Left lung (tissue), 4 donors: ENCODE measurements at regions not wholly inside any gene's neighbourhood (a gene's known extent, or its start where the extent isn't known, plus 50 kb on each side); places are given as distances from the start of the nearest gene placed in this dataset.

Experiments used
- ATAC-seq: fragments of 200-7000 bp; cut with Tn5 transposase; one replicate; pipeline ENCODE4 v1.9.1; 2020; ENCODE audit warnings: moderate library complexity
- DNase-seq, 4 donors: peaks; one replicate each; pipeline ENCODE4 v3.0.0-alpha.2; 2013 to 2020
- H3K27ac ChIP-seq, 2 donors: fragments of 200-600 bp; sonication (generic) in 1 of 2; one replicate each; pipeline versions ENCODE4 v1.5.0 to v1.8.0; 2020 to 2021
- H3K27me3 ChIP-seq, 2 donors: fragments of 200-600 bp; sonication (generic) in 1 of 2; one replicate each; pipeline versions ENCODE4 v1.5.0 to v1.8.0; 2020 to 2021
- H3K36me3 ChIP-seq, 2 donors: fragments of 200-600 bp; sonication (generic) in 1 of 2; one replicate each; pipeline versions ENCODE4 v1.5.0 to v1.8.0; 2020 to 2021
- H3K4me1 ChIP-seq, 2 donors: fragments of 200-600 bp; one replicate each; pipeline ENCODE4 v1.8.0; 2021
- H3K4me3 ChIP-seq, 2 donors: fragments of 200-600 bp; sonication (generic) in 1 of 2; one replicate each; pipeline versions ENCODE4 v1.5.0 to v1.8.0; 2020 to 2021; ENCODE audit warnings: mild to moderate bottlenecking in 1 of 2
- H3K9me3 ChIP-seq, 2 donors: fragments of 200-600 bp; sonication (generic) in 1 of 2; one replicate each; pipeline versions ENCODE4 v1.5.0 to v1.8.0; 2020 to 2021
- intact Hi-C, 2 donors: fragments of 100-400 bp; cut with DNase I; formaldehyde crosslinking; loops; one replicate each; pipeline versions ENCODE4 v1.11.2 to v1.14.2; 2022
- TF ChIP-seq, protein P1 (sequence below), 2 donors: fragments of 200-600 bp; sonication (generic) in 1 of 2; IDR thresholded peaks; one replicate each; pipeline versions ENCODE4 v1.5.0 to v1.8.0; 2021; ENCODE audit warnings: antibody characterized with exemption in 2 of 2
- donor health status: DM: no; HTN: yes; CAD: no.
- donor health status: DM: no; HTN: no; CAD: no.

- no peak for DNase-seq
- no peak for ATAC-seq
- no peaks in the 10 kb centered on the region for H3K36me3 ChIP-seq
- intact Hi-C loops, result no loop called here
- TF ChIP-seq, protein P1, sequence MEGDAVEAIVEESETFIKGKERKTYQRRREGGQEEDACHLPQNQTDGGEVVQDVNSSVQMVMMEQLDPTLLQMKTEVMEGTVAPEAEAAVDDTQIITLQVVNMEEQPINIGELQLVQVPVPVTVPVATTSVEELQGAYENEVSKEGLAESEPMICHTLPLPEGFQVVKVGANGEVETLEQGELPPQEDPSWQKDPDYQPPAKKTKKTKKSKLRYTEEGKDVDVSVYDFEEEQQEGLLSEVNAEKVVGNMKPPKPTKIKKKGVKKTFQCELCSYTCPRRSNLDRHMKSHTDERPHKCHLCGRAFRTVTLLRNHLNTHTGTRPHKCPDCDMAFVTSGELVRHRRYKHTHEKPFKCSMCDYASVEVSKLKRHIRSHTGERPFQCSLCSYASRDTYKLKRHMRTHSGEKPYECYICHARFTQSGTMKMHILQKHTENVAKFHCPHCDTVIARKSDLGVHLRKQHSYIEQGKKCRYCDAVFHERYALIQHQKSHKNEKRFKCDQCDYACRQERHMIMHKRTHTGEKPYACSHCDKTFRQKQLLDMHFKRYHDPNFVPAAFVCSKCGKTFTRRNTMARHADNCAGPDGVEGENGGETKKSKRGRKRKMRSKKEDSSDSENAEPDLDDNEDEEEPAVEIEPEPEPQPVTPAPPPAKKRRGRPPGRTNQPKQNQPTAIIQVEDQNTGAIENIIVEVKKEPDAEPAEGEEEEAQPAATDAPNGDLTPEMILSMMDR (IDR thresholded peaks at IDR 0.05), result no peak
- H3K4me3 ChIP-seq, result no peak overlapping the region
- no peak overlapping the region for H3K27ac ChIP-seq
- H3K27me3 ChIP-seq, result no peaks in the 10 kb centered on the region
- no peaks in the 10 kb centered on the region for H3K4me1 ChIP-seq
- H3K9me3 ChIP-seq, result peaks cover 0 to 31% of the 10 kb centered on the region in 2 donors
Measured at GRCh38 chr5:114565871-114566270, 204.0 kb downstream of the KCNN2 start.

GRCh38 chr5:114565139-114565538 is 203.3 kb downstream of the KCNN2 start:
- TF ChIP-seq, protein P1 (IDR thresholded peaks at IDR 0.05), result no peak
- ATAC-seq (no peak), DNase-seq (no peak)

DNA sequence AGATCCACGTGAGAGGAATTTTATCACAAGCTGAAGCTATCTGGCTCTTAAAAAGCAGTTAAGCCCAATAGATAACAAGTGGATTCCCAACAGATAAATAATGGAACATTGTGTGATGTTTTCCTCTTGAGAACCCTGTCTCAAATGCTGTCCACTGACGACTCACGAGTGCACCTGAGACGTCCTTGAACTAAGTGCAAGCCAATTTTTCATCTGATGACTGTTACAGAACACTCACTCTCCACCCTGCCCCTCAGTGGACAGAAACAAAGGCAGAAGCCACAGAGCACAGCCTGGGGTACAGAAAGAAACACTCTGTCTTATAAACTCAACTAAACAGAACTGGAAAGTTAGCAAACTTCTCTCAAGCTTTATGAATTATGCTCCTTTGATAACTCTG is 199.5 kb downstream of the KCNN2 start:
- TF ChIP-seq, protein P1 (IDR thresholded peaks at IDR 0.05), result no peak
- Histone ChIP-seq H3K4me3 (no peak overlapping the region), H3K36me3 (no peaks in the 10 kb centered on the region), H3K4me1 (no peaks in the 10 kb centered on the region), H3K27me3 (no peaks in the 10 kb centered on the region), H3K27ac (no peak overlapping the region), H3K9me3 (peaks cover 0 to 2% of the 10 kb centered on the region in 2 donors)
- intact Hi-C loops, result no loop called here
- DNase-seq, result no peak
- no peak for ATAC-seq

More at GRCh38 chr5:114565139-114565538, 203.3 kb downstream of the KCNN2 start:
- Histone ChIP-seq H3K4me1 (no peaks in the 10 kb centered on the region), H3K4me3 (no peak overlapping the region), H3K9me3 (peaks cover 0 to 25% of the 10 kb centered on the region in 2 donors), H3K27me3 (no peaks in the 10 kb centered on the region), H3K36me3 (no peaks in the 10 kb centered on the region), H3K27ac (no peak overlapping the region)
- intact Hi-C loops, result no loop called here
